ENCODE measurements at regions not wholly inside any gene's neighbourhood (a gene's known extent, or its start where the extent isn't known, plus 50 kb on each side); places are given as distances from the start of the nearest gene placed in this dataset.
"Not testable (repeated sequence)": the region's sequence is repeated elsewhere in the genome, so short reads cannot be mapped to it uniquely, and the experiment has no call there.

GRCh38 chr4:160117686-160118085, 1014.8 kb downstream of the RAPGEF2 start:
- no peaks in the 10 kb centered on the region for H3K4me1 ChIP-seq (ENCODE audit: control insufficient read depth, insufficient read depth, low read length)
- ChIA-PET CTCF (no interaction called here), POLR2A (no interaction called here)
- no peak for TF ChIP-seq SIN3A (IDR thresholded peaks at IDR 0.05; ENCODE audit: borderline replicate concordance, insufficient read depth, low read depth, low read length)
- TF ChIP-seq, protein P1, sequence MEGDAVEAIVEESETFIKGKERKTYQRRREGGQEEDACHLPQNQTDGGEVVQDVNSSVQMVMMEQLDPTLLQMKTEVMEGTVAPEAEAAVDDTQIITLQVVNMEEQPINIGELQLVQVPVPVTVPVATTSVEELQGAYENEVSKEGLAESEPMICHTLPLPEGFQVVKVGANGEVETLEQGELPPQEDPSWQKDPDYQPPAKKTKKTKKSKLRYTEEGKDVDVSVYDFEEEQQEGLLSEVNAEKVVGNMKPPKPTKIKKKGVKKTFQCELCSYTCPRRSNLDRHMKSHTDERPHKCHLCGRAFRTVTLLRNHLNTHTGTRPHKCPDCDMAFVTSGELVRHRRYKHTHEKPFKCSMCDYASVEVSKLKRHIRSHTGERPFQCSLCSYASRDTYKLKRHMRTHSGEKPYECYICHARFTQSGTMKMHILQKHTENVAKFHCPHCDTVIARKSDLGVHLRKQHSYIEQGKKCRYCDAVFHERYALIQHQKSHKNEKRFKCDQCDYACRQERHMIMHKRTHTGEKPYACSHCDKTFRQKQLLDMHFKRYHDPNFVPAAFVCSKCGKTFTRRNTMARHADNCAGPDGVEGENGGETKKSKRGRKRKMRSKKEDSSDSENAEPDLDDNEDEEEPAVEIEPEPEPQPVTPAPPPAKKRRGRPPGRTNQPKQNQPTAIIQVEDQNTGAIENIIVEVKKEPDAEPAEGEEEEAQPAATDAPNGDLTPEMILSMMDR (IDR thresholded peaks at IDR 0.05), result no peak
- no peak for TF ChIP-seq POLR2AphosphoS5 (IDR thresholded peaks at IDR 0.05; ENCODE audit: low read depth, low read length)
- TF ChIP-seq, protein P2, sequence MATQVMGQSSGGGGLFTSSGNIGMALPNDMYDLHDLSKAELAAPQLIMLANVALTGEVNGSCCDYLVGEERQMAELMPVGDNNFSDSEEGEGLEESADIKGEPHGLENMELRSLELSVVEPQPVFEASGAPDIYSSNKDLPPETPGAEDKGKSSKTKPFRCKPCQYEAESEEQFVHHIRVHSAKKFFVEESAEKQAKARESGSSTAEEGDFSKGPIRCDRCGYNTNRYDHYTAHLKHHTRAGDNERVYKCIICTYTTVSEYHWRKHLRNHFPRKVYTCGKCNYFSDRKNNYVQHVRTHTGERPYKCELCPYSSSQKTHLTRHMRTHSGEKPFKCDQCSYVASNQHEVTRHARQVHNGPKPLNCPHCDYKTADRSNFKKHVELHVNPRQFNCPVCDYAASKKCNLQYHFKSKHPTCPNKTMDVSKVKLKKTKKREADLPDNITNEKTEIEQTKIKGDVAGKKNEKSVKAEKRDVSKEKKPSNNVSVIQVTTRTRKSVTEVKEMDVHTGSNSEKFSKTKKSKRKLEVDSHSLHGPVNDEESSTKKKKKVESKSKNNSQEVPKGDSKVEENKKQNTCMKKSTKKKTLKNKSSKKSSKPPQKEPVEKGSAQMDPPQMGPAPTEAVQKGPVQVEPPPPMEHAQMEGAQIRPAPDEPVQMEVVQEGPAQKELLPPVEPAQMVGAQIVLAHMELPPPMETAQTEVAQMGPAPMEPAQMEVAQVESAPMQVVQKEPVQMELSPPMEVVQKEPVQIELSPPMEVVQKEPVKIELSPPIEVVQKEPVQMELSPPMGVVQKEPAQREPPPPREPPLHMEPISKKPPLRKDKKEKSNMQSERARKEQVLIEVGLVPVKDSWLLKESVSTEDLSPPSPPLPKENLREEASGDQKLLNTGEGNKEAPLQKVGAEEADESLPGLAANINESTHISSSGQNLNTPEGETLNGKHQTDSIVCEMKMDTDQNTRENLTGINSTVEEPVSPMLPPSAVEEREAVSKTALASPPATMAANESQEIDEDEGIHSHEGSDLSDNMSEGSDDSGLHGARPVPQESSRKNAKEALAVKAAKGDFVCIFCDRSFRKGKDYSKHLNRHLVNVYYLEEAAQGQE (IDR thresholded peaks at IDR 0.05; ENCODE audit: insufficient read depth in 1 of 2, low read depth in 2 of 2, low read length in 1 of 2), result no peak
- no peak for TF ChIP-seq TCF7L2 (IDR thresholded peaks at IDR 0.05; ENCODE audit: low read depth, low read length)
- no peak for DNase-seq (ENCODE audit: low read depth, low spot score)
- H3K36me3 ChIP-seq (ENCODE audit: control insufficient read depth, insufficient read depth, low read length), result no peaks in the 10 kb centered on the region
- intact Hi-C loops (cut with micrococcal nuclease; ENCODE audit: unreplicated experiment), result no loop called here
- H3K27ac ChIP-seq (ENCODE audit: low read length), result no peak overlapping the region
- H3K9me3 ChIP-seq (ENCODE audit: control insufficient read depth, insufficient read depth, low read depth, low read length), result no peaks in the 10 kb centered on the region
- in situ Hi-C loops (cut with HindIII; ENCODE audit: low pct_unique_long_range_greater_than_20kb, low sequenced_read_pairs), result no loop called here
- ATAC-seq, result no peak
- BruUV-seq (replicated peaks), result no TSS peak
- H3K4me3 ChIP-seq (ENCODE audit: low read depth in 2 of 2, low read length in 2 of 2), result no peak overlapping the region
- H3K27me3 ChIP-seq (ENCODE audit: control insufficient read depth, insufficient read depth, low read length), result no peaks in the 10 kb centered on the region

GRCh38 chr4:160125576-160126287, 1022.9 kb downstream of the RAPGEF2 start:
- H3K36me3 ChIP-seq (ENCODE audit: control insufficient read depth, insufficient read depth, low read length); BruUV-seq (replicated peaks); DNase-seq (ENCODE audit: low read depth, low spot score); in situ Hi-C loops (cut with HindIII; ENCODE audit: low pct_unique_long_range_greater_than_20kb, low sequenced_read_pairs); H3K4me3 ChIP-seq (ENCODE audit: low read depth in 2 of 2, low read length in 2 of 2); CTCF ChIA-PET; H3K27ac ChIP-seq (ENCODE audit: low read length); intact Hi-C loops (cut with micrococcal nuclease; ENCODE audit: unreplicated experiment); H3K9me3 ChIP-seq (ENCODE audit: control insufficient read depth, insufficient read depth, low read depth, low read length); H3K27me3 ChIP-seq (ENCODE audit: control insufficient read depth, insufficient read depth, low read length); ATAC-seq; POLR2A ChIA-PET; H3K4me1 ChIP-seq (ENCODE audit: control insufficient read depth, insufficient read depth, low read length): not testable (repeated sequence)

DNA sequence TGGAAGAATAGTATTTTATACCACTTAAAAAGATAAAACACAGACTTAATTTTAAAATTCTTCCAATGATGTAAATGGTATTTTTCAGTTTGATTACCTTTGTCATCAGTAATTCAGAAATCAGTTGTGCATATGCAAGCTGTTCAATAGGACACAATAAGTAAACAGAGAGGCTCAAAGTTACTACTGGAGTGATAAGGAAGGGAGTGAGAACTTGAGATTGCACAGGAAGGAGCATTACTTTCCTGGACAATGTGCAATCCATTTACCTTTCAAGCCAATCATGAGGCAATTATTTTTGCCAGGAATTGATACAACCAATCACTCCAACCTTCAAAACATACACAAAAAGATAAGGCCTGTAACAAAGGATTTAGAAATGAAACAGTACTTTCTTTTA, 1024.3 kb downstream of the RAPGEF2 start:
- Histone ChIP-seq H3K27ac (ENCODE audit: low read length) (no peak overlapping the region), H3K9me3 (ENCODE audit: control insufficient read depth, insufficient read depth, low read depth, low read length) (no peaks in the 10 kb centered on the region), H3K4me1 (ENCODE audit: control insufficient read depth, insufficient read depth, low read length) (no peaks in the 10 kb centered on the region), H3K36me3 (ENCODE audit: control insufficient read depth, insufficient read depth, low read length) (no peaks in the 10 kb centered on the region), H3K4me3 (ENCODE audit: low read depth in 2 of 2, low read length in 2 of 2) (no peak overlapping the region), H3K27me3 (ENCODE audit: control insufficient read depth, insufficient read depth, low read length) (no peaks in the 10 kb centered on the region)
- ChIA-PET CTCF (no interaction called here), POLR2A (no interaction called here)
- no TSS peak for BruUV-seq (replicated peaks)
- DNase-seq (ENCODE audit: low read depth, low spot score) (no peak), ATAC-seq (no peak)
- TF ChIP-seq, protein P1 (IDR thresholded peaks at IDR 0.05), result no peak
- TF ChIP-seq SIN3A (IDR thresholded peaks at IDR 0.05; ENCODE audit: borderline replicate concordance, insufficient read depth, low read depth, low read length) (no peak), TCF7L2 (IDR thresholded peaks at IDR 0.05; ENCODE audit: low read depth, low read length) (no peak), POLR2AphosphoS5 (IDR thresholded peaks at IDR 0.05; ENCODE audit: low read depth, low read length) (no peak)
- TF ChIP-seq, protein P2 (IDR thresholded peaks at IDR 0.05; ENCODE audit: insufficient read depth in 1 of 2, low read depth in 2 of 2, low read length in 1 of 2), result no peak
- in situ Hi-C loops (cut with HindIII; ENCODE audit: low pct_unique_long_range_greater_than_20kb, low sequenced_read_pairs) (no loop called here), intact Hi-C loops (cut with micrococcal nuclease; ENCODE audit: unreplicated experiment) (no loop called here)

Measured in Panc1 (cell line).